ENCODE measurements at regions not wholly inside any gene's neighbourhood (a gene's known extent, or its start where the extent isn't known, plus 50 kb on each side); places are given as distances from the start of the nearest gene placed in this dataset.

GRCh38 chr18:27899893-27900292, 277.0 kb downstream of the CDH2 start:
- Histone ChIP-seq H3K36me3 (ENCODE audit: control insufficient read depth in 1 of 2, insufficient read depth in 2 of 2, low read length in 2 of 2) (no peaks in the 10 kb centered on the region), H3K4me1 (ENCODE audit: control insufficient read depth in 1 of 2, insufficient read depth in 2 of 2, low read length in 2 of 2) (no peaks in the 10 kb centered on the region), H3K4me3 (ENCODE audit: low read depth in 1 of 2, low read length in 2 of 2) (no peak overlapping the region), H3K27me3 (ENCODE audit: control insufficient read depth in 1 of 2, insufficient read depth in 2 of 2, low read length in 2 of 2) (no peaks in the 10 kb centered on the region), H3K9me3 (ENCODE audit: control insufficient read depth in 1 of 2, low read length in 2 of 2) (no peaks in the 10 kb centered on the region), H3K9ac (ENCODE audit: low read depth in 1 of 2, low read length in 2 of 2) (no peak overlapping the region), H3K27ac (ENCODE audit: low read depth, low read length) (no peak overlapping the region)

- no peak overlapping the region for H3K9ac ChIP-seq (ENCODE audit: low read depth in 1 of 2, low read length in 2 of 2)
Measured at GRCh38 chr18:27894746-27895145, 282.2 kb downstream of the CDH2 start.

GRCh38 chr18:27887711-27888495, 289.0 kb downstream of the CDH2 start:
- H3K27ac ChIP-seq (ENCODE audit: low read depth, low read length): no peak overlapping the region
- no peak overlapping the region for H3K9ac ChIP-seq (ENCODE audit: low read depth in 1 of 2, low read length in 2 of 2)
- H3K4me3 ChIP-seq (ENCODE audit: low read depth in 1 of 2, low read length in 2 of 2): no peak overlapping the region
- H3K9me3 ChIP-seq (ENCODE audit: control insufficient read depth in 1 of 2, low read length in 2 of 2): no peaks in the 10 kb centered on the region
- H3K36me3 ChIP-seq (ENCODE audit: control insufficient read depth in 1 of 2, insufficient read depth in 2 of 2, low read length in 2 of 2): no peaks in the 10 kb centered on the region
- H3K27me3 ChIP-seq (ENCODE audit: control insufficient read depth in 1 of 2, insufficient read depth in 2 of 2, low read length in 2 of 2): no peaks in the 10 kb centered on the region
- H3K4me1 ChIP-seq (ENCODE audit: control insufficient read depth in 1 of 2, insufficient read depth in 2 of 2, low read length in 2 of 2): no peaks in the 10 kb centered on the region

More at GRCh38 chr18:27894746-27895145, 282.2 kb downstream of the CDH2 start:
- Histone ChIP-seq H3K4me3 (ENCODE audit: low read depth in 1 of 2, low read length in 2 of 2) (no peak overlapping the region), H3K36me3 (ENCODE audit: control insufficient read depth in 1 of 2, insufficient read depth in 2 of 2, low read length in 2 of 2) (no peaks in the 10 kb centered on the region), H3K9me3 (ENCODE audit: control insufficient read depth in 1 of 2, low read length in 2 of 2) (no peaks in the 10 kb centered on the region), H3K27ac (ENCODE audit: low read depth, low read length) (no peak overlapping the region), H3K27me3 (ENCODE audit: control insufficient read depth in 1 of 2, insufficient read depth in 2 of 2, low read length in 2 of 2) (no peaks in the 10 kb centered on the region), H3K4me1 (ENCODE audit: control insufficient read depth in 1 of 2, insufficient read depth in 2 of 2, low read length in 2 of 2) (no peaks in the 10 kb centered on the region)

GRCh38 chr18:27887287-27887686, 289.6 kb downstream of the CDH2 start:
- no peaks in the 10 kb centered on the region for H3K27me3 ChIP-seq (ENCODE audit: control insufficient read depth in 1 of 2, insufficient read depth in 2 of 2, low read length in 2 of 2)
- H3K9ac ChIP-seq (ENCODE audit: low read depth in 1 of 2, low read length in 2 of 2): no peak overlapping the region
- H3K36me3 ChIP-seq (ENCODE audit: control insufficient read depth in 1 of 2, insufficient read depth in 2 of 2, low read length in 2 of 2): no peaks in the 10 kb centered on the region
- no peak overlapping the region for H3K27ac ChIP-seq (ENCODE audit: low read depth, low read length)
- no peak overlapping the region for H3K4me3 ChIP-seq (ENCODE audit: low read depth in 1 of 2, low read length in 2 of 2)
- H3K4me1 ChIP-seq (ENCODE audit: control insufficient read depth in 1 of 2, insufficient read depth in 2 of 2, low read length in 2 of 2): no peaks in the 10 kb centered on the region
- no peaks in the 10 kb centered on the region for H3K9me3 ChIP-seq (ENCODE audit: control insufficient read depth in 1 of 2, low read length in 2 of 2)

- Histone ChIP-seq H3K9ac (ENCODE audit: low read depth in 1 of 2, low read length in 2 of 2) (no peak overlapping the region), H3K4me1 (ENCODE audit: control insufficient read depth in 1 of 2, insufficient read depth in 2 of 2, low read length in 2 of 2) (no peaks in the 10 kb centered on the region), H3K27ac (ENCODE audit: low read depth, low read length) (no peak overlapping the region), H3K4me3 (ENCODE audit: low read depth in 1 of 2, low read length in 2 of 2) (no peak overlapping the region), H3K9me3 (ENCODE audit: control insufficient read depth in 1 of 2, low read length in 2 of 2) (no peaks in the 10 kb centered on the region), H3K36me3 (ENCODE audit: control insufficient read depth in 1 of 2, insufficient read depth in 2 of 2, low read length in 2 of 2) (no peaks in the 10 kb centered on the region), H3K27me3 (ENCODE audit: control insufficient read depth in 1 of 2, insufficient read depth in 2 of 2, low read length in 2 of 2) (no peaks in the 10 kb centered on the region)
Measured at GRCh38 chr18:27879540-27879939, 297.4 kb downstream of the CDH2 start.

- Histone ChIP-seq H3K4me1 (ENCODE audit: control insufficient read depth in 1 of 2, insufficient read depth in 2 of 2, low read length in 2 of 2) (no peaks in the 10 kb centered on the region), H3K9ac (ENCODE audit: low read depth in 1 of 2, low read length in 2 of 2) (no peak overlapping the region), H3K27me3 (ENCODE audit: control insufficient read depth in 1 of 2, insufficient read depth in 2 of 2, low read length in 2 of 2) (no peaks in the 10 kb centered on the region), H3K4me3 (ENCODE audit: low read depth in 1 of 2, low read length in 2 of 2) (no peak overlapping the region), H3K27ac (ENCODE audit: low read depth, low read length) (no peak overlapping the region), H3K9me3 (ENCODE audit: control insufficient read depth in 1 of 2, low read length in 2 of 2) (no peaks in the 10 kb centered on the region), H3K36me3 (ENCODE audit: control insufficient read depth in 1 of 2, insufficient read depth in 2 of 2, low read length in 2 of 2) (no peaks in the 10 kb centered on the region)
Measured at GRCh38 chr18:27871726-27872125, 305.2 kb downstream of the CDH2 start.

GRCh38 chr18:27869735-27870134, 307.2 kb downstream of the CDH2 start:
- Histone ChIP-seq H3K4me1 (ENCODE audit: control insufficient read depth in 1 of 2, insufficient read depth in 2 of 2, low read length in 2 of 2) (no peaks in the 10 kb centered on the region), H3K27ac (ENCODE audit: low read depth, low read length) (no peak overlapping the region), H3K9me3 (ENCODE audit: control insufficient read depth in 1 of 2, low read length in 2 of 2) (no peaks in the 10 kb centered on the region), H3K27me3 (ENCODE audit: control insufficient read depth in 1 of 2, insufficient read depth in 2 of 2, low read length in 2 of 2) (no peaks in the 10 kb centered on the region), H3K9ac (ENCODE audit: low read depth in 1 of 2, low read length in 2 of 2) (no peak overlapping the region), H3K4me3 (ENCODE audit: low read depth in 1 of 2, low read length in 2 of 2) (no peak overlapping the region), H3K36me3 (ENCODE audit: control insufficient read depth in 1 of 2, insufficient read depth in 2 of 2, low read length in 2 of 2) (no peaks in the 10 kb centered on the region)

GRCh38 chr18:27865431-27865830, 311.5 kb downstream of the CDH2 start:
- H3K27ac ChIP-seq (ENCODE audit: low read depth, low read length): no peak overlapping the region
- H3K36me3 ChIP-seq (ENCODE audit: control insufficient read depth in 1 of 2, insufficient read depth in 2 of 2, low read length in 2 of 2): no peaks in the 10 kb centered on the region
- no peaks in the 10 kb centered on the region for H3K4me1 ChIP-seq (ENCODE audit: control insufficient read depth in 1 of 2, insufficient read depth in 2 of 2, low read length in 2 of 2)
- H3K4me3 ChIP-seq (ENCODE audit: low read depth in 1 of 2, low read length in 2 of 2): no peak overlapping the region
- H3K9me3 ChIP-seq (ENCODE audit: control insufficient read depth in 1 of 2, low read length in 2 of 2): no peaks in the 10 kb centered on the region
- H3K27me3 ChIP-seq (ENCODE audit: control insufficient read depth in 1 of 2, insufficient read depth in 2 of 2, low read length in 2 of 2): no peaks in the 10 kb centered on the region
- H3K9ac ChIP-seq (ENCODE audit: low read depth in 1 of 2, low read length in 2 of 2): no peak overlapping the region

GRCh38 chr18:27863780-27864430, 313.0 kb downstream of the CDH2 start:
- Histone ChIP-seq H3K27ac (ENCODE audit: low read depth, low read length) (no peak overlapping the region), H3K4me3 (ENCODE audit: low read depth in 1 of 2, low read length in 2 of 2) (no peak overlapping the region), H3K9me3 (ENCODE audit: control insufficient read depth in 1 of 2, low read length in 2 of 2) (no peaks in the 10 kb centered on the region), H3K27me3 (ENCODE audit: control insufficient read depth in 1 of 2, insufficient read depth in 2 of 2, low read length in 2 of 2) (no peaks in the 10 kb centered on the region), H3K4me1 (ENCODE audit: control insufficient read depth in 1 of 2, insufficient read depth in 2 of 2, low read length in 2 of 2) (no peaks in the 10 kb centered on the region), H3K36me3 (ENCODE audit: control insufficient read depth in 1 of 2, insufficient read depth in 2 of 2, low read length in 2 of 2) (no peaks in the 10 kb centered on the region), H3K9ac (ENCODE audit: low read depth in 1 of 2, low read length in 2 of 2) (no peak overlapping the region)

- no peak overlapping the region for H3K27ac ChIP-seq (ENCODE audit: low read depth, low read length)
- no peak overlapping the region for H3K4me3 ChIP-seq (ENCODE audit: low read depth in 1 of 2, low read length in 2 of 2)
- H3K9ac ChIP-seq (ENCODE audit: low read depth in 1 of 2, low read length in 2 of 2): no peak overlapping the region
- no peaks in the 10 kb centered on the region for H3K4me1 ChIP-seq (ENCODE audit: control insufficient read depth in 1 of 2, insufficient read depth in 2 of 2, low read length in 2 of 2)
- no peaks in the 10 kb centered on the region for H3K27me3 ChIP-seq (ENCODE audit: control insufficient read depth in 1 of 2, insufficient read depth in 2 of 2, low read length in 2 of 2)
- no peaks in the 10 kb centered on the region for H3K36me3 ChIP-seq (ENCODE audit: control insufficient read depth in 1 of 2, insufficient read depth in 2 of 2, low read length in 2 of 2)
- no peaks in the 10 kb centered on the region for H3K9me3 ChIP-seq (ENCODE audit: control insufficient read depth in 1 of 2, low read length in 2 of 2)
Measured at GRCh38 chr18:27862041-27862682, 314.8 kb downstream of the CDH2 start.
